ENCODE measurements at regions not wholly inside any gene's neighbourhood (a gene's known extent, or its start where the extent isn't known, plus 50 kb on each side); places are given as distances from the start of the nearest gene placed in this dataset. TPM values are rescaled to one million over a fixed set of nuclear protein-coding genes. Genes with fewer than 3 reads are reported as not detected.

- no peak for DNase-seq (ENCODE audit: low read depth)
Observed at GRCh38 chr22:10781571-10782403, 4746.2 kb upstream of the OR11H1 start.

Small RNA genes lying in the stretch of these regions (small RNA-seq; reads per million reads assigned to genes)
- not detected for gene RF00004

Data from HT1080 (cell line).